Breast epithelium (tissue), 4 donors: ENCODE measurements at regions not wholly inside any gene's neighbourhood (a gene's known extent, or its start where the extent isn't known, plus 50 kb on each side); places are given as distances from the start of the nearest gene placed in this dataset.

Experiments used
- DNase-seq, 2 donors: peaks; one replicate each; pipeline ENCODE4 v3.0.0-alpha.2; 2019; ENCODE audit warnings: low spot score in 2 of 2
- H3K27ac ChIP-seq, 2 donors: fragments of 200-600 bp; sonication (generic) in 1 of 2; one replicate each; pipeline ENCODE4 v1.5.1; 2016 to 2019; ENCODE audit warnings: mild to moderate bottlenecking in 1 of 2
- H3K27me3 ChIP-seq, 2 donors: fragments of 200-600 bp; sonication (generic) in 1 of 2; one replicate each; pipeline versions ENCODE4 v1.5.1 to v1.6.0; 2017 to 2019; ENCODE audit warnings: control low read depth in 1 of 2, mild to moderate bottlenecking in 1 of 2
- H3K36me3 ChIP-seq: fragments of 200-600 bp; one replicate; pipeline ENCODE4 v1.5.1; 2019
- H3K4me1 ChIP-seq, 2 donors: fragments of 200-600 bp; sonication (generic); one replicate each; pipeline ENCODE4 v1.5.1; 2016 to 2019; ENCODE audit warnings: control low read depth in 1 of 2
- H3K4me3 ChIP-seq, 3 donors: fragments of 200-600 bp; sonication (generic); 1 replicate in 2 of 3; 2 replicates in 1 of 3; pipeline ENCODE4 v1.5.1; 2016 to 2019; ENCODE audit warnings: mild to moderate bottlenecking in 3 of 3, moderate library complexity in 2 of 3
- H3K9me3 ChIP-seq, 2 donors: fragments of 200-600 bp; sonication (generic) in 1 of 2; one replicate each; pipeline ENCODE4 v1.5.1; 2016 to 2019; ENCODE audit warnings: control low read depth in 1 of 2
- CTCF ChIP-seq, 3 donors: fragments of 450-650 bp; IDR thresholded peaks; one replicate each; pipeline ENCODE4 v1.5.1; 2016 to 2017; ENCODE audit warnings: antibody characterized with exemption in 3 of 3, mild to moderate bottlenecking in 3 of 3, moderate library complexity in 3 of 3
- POLR2A ChIP-seq: fragments of 450-650 bp; IDR thresholded peaks from one replicate; pipeline ENCODE4 v1.6.1; 2016; ENCODE audit warnings: antibody characterized with exemption, mild to moderate bottlenecking, moderate library complexity
- POLR2AphosphoS5 ChIP-seq, 3 donors: sonication (generic); formaldehyde crosslinking; IDR thresholded peaks; one replicate each; pipeline ENCODE4 v1.6.1; 2017; ENCODE audit warnings: antibody characterized with exemption in 3 of 3
- intact Hi-C: fragments of 100-400 bp; cut with DNase I; formaldehyde crosslinking; loops from one replicate; pipeline ENCODE4 v1.15.1; 2023; ENCODE audit warnings: low total_unique reads

- Histone ChIP-seq H3K4me3 (no peak overlapping the region), H3K36me3 (no peaks in the 10 kb centered on the region), H3K27me3 (no peaks in the 10 kb centered on the region), H3K4me1 (no peaks in the 10 kb centered on the region), H3K27ac (no peak overlapping the region), H3K9me3 (no peaks in the 10 kb centered on the region)
- intact Hi-C loops = no loop called here
- DNase-seq = no peak
- TF ChIP-seq CTCF (IDR thresholded peaks at IDR 0.05) (no peak), POLR2A (no peak), POLR2AphosphoS5 (IDR thresholded peaks at IDR 0.05) (no peak)
These were observed 101.1 kb upstream of the SLC7A1 start for GRCh38 chr13:29696606-29697005.

GRCh38 chr13:29693275-29693945, 97.9 kb upstream of the SLC7A1 start:
- intact Hi-C loops = no loop called here
- Histone ChIP-seq H3K9me3 (no peaks in the 10 kb centered on the region), H3K4me3 (no peak overlapping the region), H3K36me3 (no peaks in the 10 kb centered on the region), H3K27ac (no peak overlapping the region), H3K4me1 (no peaks in the 10 kb centered on the region), H3K27me3 (no peaks in the 10 kb centered on the region)
- TF ChIP-seq POLR2A = no peak
- TF ChIP-seq POLR2AphosphoS5 (IDR thresholded peaks at IDR 0.05) = no peak
- TF ChIP-seq CTCF (IDR thresholded peaks at IDR 0.05) = no peak
- DNase-seq = peak; percentile 71 to 82

- DNase-seq = no peak
- intact Hi-C loops = no loop called here
- Histone ChIP-seq H3K36me3 (no peaks in the 10 kb centered on the region), H3K4me3 (no peak overlapping the region), H3K27ac (no peak overlapping the region), H3K27me3 (no peaks in the 10 kb centered on the region), H3K4me1 (no peaks in the 10 kb centered on the region), H3K9me3 (no peaks in the 10 kb centered on the region)
- TF ChIP-seq POLR2AphosphoS5 (IDR thresholded peaks at IDR 0.05) (no peak), POLR2A (no peak), CTCF (IDR thresholded peaks at IDR 0.05) (no peak)
These were observed 94.1 kb upstream of the SLC7A1 start for GRCh38 chr13:29689548-29689947.

GRCh38 chr13:29688193-29688592, 92.7 kb upstream of the SLC7A1 start:
- intact Hi-C loops = no loop called here

More at GRCh38 chr13:29688193-29688592, 92.7 kb upstream of the SLC7A1 start:
- H3K4me1 ChIP-seq = no peaks in the 10 kb centered on the region
- H3K27ac ChIP-seq = no peak overlapping the region
- no peaks in the 10 kb centered on the region for H3K9me3 ChIP-seq
- no peaks in the 10 kb centered on the region for H3K36me3 ChIP-seq
- H3K4me3 ChIP-seq = no peak overlapping the region
- no peak for DNase-seq
- TF ChIP-seq POLR2AphosphoS5 (IDR thresholded peaks at IDR 0.05) (no peak), CTCF (IDR thresholded peaks at IDR 0.05) (no peak), POLR2A (no peak)
- no peaks in the 10 kb centered on the region for H3K27me3 ChIP-seq
